IPS-15b (cell line): ENCODE measurements at regions not wholly inside any gene's neighbourhood (a gene's known extent, or its start where the extent isn't known, plus 50 kb on each side); places are given as distances from the start of the nearest gene placed in this dataset.
"Not testable (repeated sequence)": the region's sequence is repeated elsewhere in the genome, so short reads cannot be mapped to it uniquely, and the experiment has no call there.

Experiments used
- H3K27me3 ChIP-seq: one replicate; pipeline ENCODE4 v1.6.1; 2013; ENCODE audit warnings: low read length; ENCODE audit not compliant: control insufficient read depth, insufficient read depth
- H3K36me3 ChIP-seq: one replicate; pipeline ENCODE4 v1.6.1; 2013; ENCODE audit warnings: low read length; ENCODE audit not compliant: control insufficient read depth, insufficient read depth
- H3K4me1 ChIP-seq: one replicate; pipeline ENCODE4 v1.6.1; 2013; ENCODE audit warnings: mild to moderate bottlenecking, low read length; ENCODE audit not compliant: control insufficient read depth, insufficient read depth
- H3K4me3 ChIP-seq: one replicate; pipeline ENCODE4 v1.5.1; 2013; ENCODE audit warnings: low read depth, low read length
- H3K9ac ChIP-seq: one replicate; pipeline ENCODE4 v1.6.1; 2013; ENCODE audit warnings: low read depth, mild to moderate bottlenecking, low read length
- H3K9me3 ChIP-seq: one replicate; pipeline ENCODE4 v1.6.1; 2013; ENCODE audit warnings: mild to moderate bottlenecking, low read length; ENCODE audit not compliant: control insufficient read depth, insufficient read depth

- Histone ChIP-seq H3K27me3 (no peaks in the 10 kb centered on the region), H3K4me1 (no peaks in the 10 kb centered on the region), H3K36me3 (no peaks in the 10 kb centered on the region), H3K9ac (no peak overlapping the region), H3K9me3 (no peaks in the 10 kb centered on the region), H3K4me3 (no peak overlapping the region)
These were observed 300.0 kb upstream of the DDI1 start for GRCh38 chr11:103736315-103737036.

- no peak overlapping the region for H3K9ac ChIP-seq
- H3K4me1 ChIP-seq = no peaks in the 10 kb centered on the region
- no peaks in the 10 kb centered on the region for H3K36me3 ChIP-seq
- H3K9me3 ChIP-seq = no peaks in the 10 kb centered on the region
- no peak overlapping the region for H3K4me3 ChIP-seq
- no peaks in the 10 kb centered on the region for H3K27me3 ChIP-seq
These were observed 299.3 kb upstream of the DDI1 start for GRCh38 chr11:103737037-103737622.

- H3K9ac ChIP-seq = no peak overlapping the region
- H3K36me3 ChIP-seq = no peaks in the 10 kb centered on the region
- no peaks in the 10 kb centered on the region for H3K4me1 ChIP-seq
- no peak overlapping the region for H3K4me3 ChIP-seq
- no peaks in the 10 kb centered on the region for H3K9me3 ChIP-seq
- no peaks in the 10 kb centered on the region for H3K27me3 ChIP-seq
These were observed 298.7 kb upstream of the DDI1 start for GRCh38 chr11:103737747-103738146.

- H3K9ac ChIP-seq, H3K36me3 ChIP-seq, H3K9me3 ChIP-seq, H3K4me1 ChIP-seq, H3K27me3 ChIP-seq: not testable (repeated sequence)
- H3K4me3 ChIP-seq = peak overlapping the region; percentile 43
These were observed 297.2 kb upstream of the DDI1 start for GRCh38 chr11:103739074-103739796.

GRCh38 chr11:103744496-103745153, 291.8 kb upstream of the DDI1 start:
- H3K4me3 ChIP-seq = no peak overlapping the region
- H3K36me3 ChIP-seq = no peaks in the 10 kb centered on the region
- no peak overlapping the region for H3K9ac ChIP-seq
- no peaks in the 10 kb centered on the region for H3K9me3 ChIP-seq
- no peaks in the 10 kb centered on the region for H3K27me3 ChIP-seq
- no peaks in the 10 kb centered on the region for H3K4me1 ChIP-seq

GRCh38 chr11:103749158-103749557, 287.3 kb upstream of the DDI1 start:
- Histone ChIP-seq H3K36me3 (no peaks in the 10 kb centered on the region), H3K9me3 (no peaks in the 10 kb centered on the region), H3K4me3 (no peak overlapping the region), H3K4me1 (no peaks in the 10 kb centered on the region), H3K9ac (no peak overlapping the region), H3K27me3 (no peaks in the 10 kb centered on the region)

GRCh38 chr11:103768816-103769215, 267.6 kb upstream of the DDI1 start:
- Histone ChIP-seq H3K36me3 (no peaks in the 10 kb centered on the region), H3K4me3 (no peak overlapping the region), H3K9ac (no peak overlapping the region), H3K27me3 (no peaks in the 10 kb centered on the region), H3K9me3 (no peaks in the 10 kb centered on the region), H3K4me1 (no peaks in the 10 kb centered on the region)

GRCh38 chr11:103773059-103773458, 263.4 kb upstream of the DDI1 start:
- Histone ChIP-seq H3K9ac (no peak overlapping the region), H3K27me3 (no peaks in the 10 kb centered on the region), H3K4me1 (no peaks in the 10 kb centered on the region), H3K9me3 (no peaks in the 10 kb centered on the region), H3K36me3 (no peaks in the 10 kb centered on the region), H3K4me3 (no peak overlapping the region)

- H3K9ac ChIP-seq = no peak overlapping the region
- no peaks in the 10 kb centered on the region for H3K9me3 ChIP-seq
- H3K36me3 ChIP-seq = no peaks in the 10 kb centered on the region
- no peaks in the 10 kb centered on the region for H3K27me3 ChIP-seq
- H3K4me3 ChIP-seq = no peak overlapping the region
- no peaks in the 10 kb centered on the region for H3K4me1 ChIP-seq
These were observed 262.9 kb upstream of the DDI1 start for GRCh38 chr11:103773537-103773936.

- H3K9me3 ChIP-seq = no peaks in the 10 kb centered on the region
- H3K4me3 ChIP-seq = no peak overlapping the region
- no peaks in the 10 kb centered on the region for H3K4me1 ChIP-seq
- no peak overlapping the region for H3K9ac ChIP-seq
- no peaks in the 10 kb centered on the region for H3K27me3 ChIP-seq
- H3K36me3 ChIP-seq = no peaks in the 10 kb centered on the region
These were observed 257.4 kb upstream of the DDI1 start for GRCh38 chr11:103779054-103779453.

GRCh38 chr11:103789952-103790351, 246.5 kb upstream of the DDI1 start:
- Histone ChIP-seq H3K4me3 (no peak overlapping the region), H3K36me3 (no peaks in the 10 kb centered on the region), H3K9me3 (no peaks in the 10 kb centered on the region), H3K27me3 (no peaks in the 10 kb centered on the region), H3K9ac (no peak overlapping the region), H3K4me1 (no peaks in the 10 kb centered on the region)
